C4-2B (cell line): ENCODE measurements at regions not wholly inside any gene's neighbourhood (a gene's known extent, or its start where the extent isn't known, plus 50 kb on each side); places are given as distances from the start of the nearest gene placed in this dataset.

ENCODE experiments used
- ZFX ChIP-seq: fragments of 450-650 bp; IDR thresholded peaks from 2 replicates; pipeline ENCODE4 v1.6.1; 2017
- TF ChIP-seq, protein P1 (sequence below): fragments of 450-650 bp; conservative IDR thresholded peaks from 2 replicates; pipeline ENCODE4 v1.5.1; 2017; ENCODE audit warnings: mild to moderate bottlenecking

- TF ChIP-seq, protein P1, sequence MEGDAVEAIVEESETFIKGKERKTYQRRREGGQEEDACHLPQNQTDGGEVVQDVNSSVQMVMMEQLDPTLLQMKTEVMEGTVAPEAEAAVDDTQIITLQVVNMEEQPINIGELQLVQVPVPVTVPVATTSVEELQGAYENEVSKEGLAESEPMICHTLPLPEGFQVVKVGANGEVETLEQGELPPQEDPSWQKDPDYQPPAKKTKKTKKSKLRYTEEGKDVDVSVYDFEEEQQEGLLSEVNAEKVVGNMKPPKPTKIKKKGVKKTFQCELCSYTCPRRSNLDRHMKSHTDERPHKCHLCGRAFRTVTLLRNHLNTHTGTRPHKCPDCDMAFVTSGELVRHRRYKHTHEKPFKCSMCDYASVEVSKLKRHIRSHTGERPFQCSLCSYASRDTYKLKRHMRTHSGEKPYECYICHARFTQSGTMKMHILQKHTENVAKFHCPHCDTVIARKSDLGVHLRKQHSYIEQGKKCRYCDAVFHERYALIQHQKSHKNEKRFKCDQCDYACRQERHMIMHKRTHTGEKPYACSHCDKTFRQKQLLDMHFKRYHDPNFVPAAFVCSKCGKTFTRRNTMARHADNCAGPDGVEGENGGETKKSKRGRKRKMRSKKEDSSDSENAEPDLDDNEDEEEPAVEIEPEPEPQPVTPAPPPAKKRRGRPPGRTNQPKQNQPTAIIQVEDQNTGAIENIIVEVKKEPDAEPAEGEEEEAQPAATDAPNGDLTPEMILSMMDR, result no peak
- TF ChIP-seq ZFX, result no peak
Observed at GRCh38 chr2:37581433-37581832, 90.0 kb downstream of the CDC42EP3 start.
